GM12892 (cell line): ENCODE measurements at regions not wholly inside any gene's neighbourhood (a gene's known extent, or its start where the extent isn't known, plus 50 kb on each side); places are given as distances from the start of the nearest gene placed in this dataset.

Experiments used
- POLR2A ChIP-seq: IDR thresholded peaks from 2 replicates; pipeline ENCODE4 v1.6.1; 2011; ENCODE audit warnings: low read depth, low read length, control low read depth
- POLR2AphosphoS5 ChIP-seq: IDR thresholded peaks from 2 replicates; pipeline ENCODE4 v1.6.1; 2011; ENCODE audit warnings: low read depth, low read length, control low read depth
- TAF1 ChIP-seq: IDR thresholded peaks from 2 replicates; pipeline ENCODE4 v1.6.1; 2011; ENCODE audit warnings: low read depth, mild to moderate bottlenecking, control low read depth, low read length, borderline replicate concordance

- no peak for TF ChIP-seq POLR2A
- no peak for TF ChIP-seq TAF1
- no peak for TF ChIP-seq POLR2AphosphoS5
Measured at GRCh38 chr5:57539281-57539701, 56.7 kb upstream of the ACTBL2 start.
